ENCODE measurements at regions not wholly inside any gene's neighbourhood (a gene's known extent, or its start where the extent isn't known, plus 50 kb on each side); places are given as distances from the start of the nearest gene placed in this dataset.

GRCh38 chr12:111245701-111246476 is 123.0 kb downstream of the PHETA1 start:
- FAIRE-seq (no peak), ATAC-seq (no peak), DNase-seq (ENCODE audit: low read depth, low spot score) (no peak)
- no TSS peak for BruUV-seq (replicated peaks)
- ChIA-PET SMC1A (ENCODE audit: uncharacterized antibody, unreplicated experiment) (no interaction called here), RAD21 (ENCODE audit: unreplicated experiment) (no interaction called here), POLR2A (interaction anchor here (0.6 kb wide), 1 partner anchor 804 kb away, joined by 5 read pairs; no protein-coding TSS in a partner anchor), CTCF (no interaction called here)
- no peaks in the 10 kb centered on the region; a peak in 2 of 4 replicates for H3K27me3 ChIP-seq (replicated peaks in 1 of 2; ENCODE audit: control insufficient read depth in 2 of 2, insufficient read depth in 2 of 2, low read length in 1 of 2)
- no peak overlapping the region for H3K27ac ChIP-seq (ENCODE audit: control insufficient read depth, insufficient read depth)
- intact Hi-C loops (cut with micrococcal nuclease; ENCODE audit: unreplicated experiment) (no loop called here), in situ Hi-C loops (cut with MboI) (no loop called here)
- H3K4me1 ChIP-seq (ENCODE audit: control insufficient read depth, insufficient read depth, low read length): no peaks in the 10 kb centered on the region
- H3K9ac ChIP-seq (ENCODE audit: control insufficient read depth, insufficient read depth, low read length): no peak overlapping the region
- H4K20me1 ChIP-seq (ENCODE audit: control insufficient read depth, insufficient read depth): no peaks in the 10 kb centered on the region
- H2AFZ ChIP-seq (ENCODE audit: control insufficient read depth, low read depth, low read length): no peak overlapping the region
- TF ChIP-seq CBX5 (IDR thresholded peaks at IDR 0.05; ENCODE audit: low read depth) (no peak), NFYB (IDR thresholded peaks at IDR 0.05; ENCODE audit: insufficient read depth, low read depth, low read length) (no peak), CEBPB (IDR thresholded peaks at IDR 0.05; ENCODE audit: borderline replicate concordance in 1 of 2, low read depth in 2 of 2, low read length in 2 of 2) (no peak), TCF7 (IDR thresholded peaks at IDR 0.05; ENCODE audit: borderline replicate concordance) (no peak), BCL3 (IDR thresholded peaks at IDR 0.05; ENCODE audit: borderline replicate concordance, insufficient read depth, low read depth, low read length, poor library complexity, severe bottlenecking) (no peak), NR2C2 (IDR thresholded peaks at IDR 0.05; ENCODE audit: borderline replicate concordance, control insufficient read depth, insufficient read length, low read depth) (no peak), MEF2B (IDR thresholded peaks at IDR 0.05; ENCODE audit: partially characterized antibody, poor library complexity, severe bottlenecking) (no peak), JUNB (IDR thresholded peaks at IDR 0.05) (no peak), USF2 (IDR thresholded peaks at IDR 0.05; ENCODE audit: borderline replicate concordance, low read depth, low read length) (no peak), IRF5 (IDR thresholded peaks at IDR 0.05; ENCODE audit: borderline replicate concordance) (no peak), KLF5 (IDR thresholded peaks at IDR 0.05; ENCODE audit: partially characterized antibody) (no peak), PRDM15 (CRISPR knock-in tag; IDR thresholded peaks at IDR 0.05) (no peak), RBBP5 (conservative IDR thresholded peaks at IDR 0.05) (no peak), NFYA (IDR thresholded peaks at IDR 0.05; ENCODE audit: borderline replicate concordance, low read depth, low read length) (no peak), SUPT20H (IDR thresholded peaks at IDR 0.05; ENCODE audit: borderline replicate concordance, control insufficient read depth, low read depth, low read length) (no peak), HDAC6 (IDR thresholded peaks at IDR 0.05; ENCODE audit: unreplicated experiment) (no peak), CHD4 (IDR thresholded peaks at IDR 0.05) (no peak)
- no peak overlapping the region for H3K4me3 ChIP-seq
- WGBS (ENCODE audit: insufficient coverage, insufficient replicate concordance, low lambda C conversion rate, missing lambda C conversion rate): 19% methylated on average over 12 of the region's 12 CpGs
- H3K36me3 ChIP-seq (ENCODE audit: control insufficient read depth in 2 of 2, insufficient read depth in 2 of 2, low read length in 1 of 2): no peaks in the 10 kb centered on the region
- H3K4me2 ChIP-seq (ENCODE audit: control insufficient read depth, insufficient read depth): no peak overlapping the region
- no peaks in the 10 kb centered on the region; the same call in 2 of the 3 replicates for H3K9me3 ChIP-seq (replicated peaks; ENCODE audit: control insufficient read depth, insufficient read depth, low read length)
- H3K79me2 ChIP-seq (ENCODE audit: control insufficient read depth, insufficient read depth, low read length): no peaks in the 10 kb centered on the region
